Astrocyte (in vitro differentiated cells and primary cell): ENCODE measurements at regions not wholly inside any gene's neighbourhood (a gene's known extent, or its start where the extent isn't known, plus 50 kb on each side); places are given as distances from the start of the nearest gene placed in this dataset.

Source experiments
- DNase-seq: peaks from one replicate; pipeline ENCODE4 v3.0.0-alpha.2; 2010; ENCODE audit warnings: low read depth
- FAIRE-seq: peaks from 2 replicates; lab custom pipeline; 2011; peaks lifted over from hg19 to GRCh38; lab: Jason Lieb, UNC
- H2AFZ ChIP-seq: 2 replicates; pipeline ENCODE4 v1.6.0; 2012; ENCODE audit warnings: low read depth, low read length, inconsistent platforms
- H3K27ac ChIP-seq: 2 replicates; pipeline ENCODE4 v1.5.1; 2011; ENCODE audit warnings: low read depth, low read length, inconsistent platforms
- H3K27me3 ChIP-seq: 2 replicates; pipeline ENCODE4 v1.6.0; 2011; ENCODE audit warnings: low read length, inconsistent platforms; ENCODE audit not compliant: insufficient read depth
- H3K36me3 ChIP-seq: 2 replicates; pipeline ENCODE4 v1.5.1; 2011; ENCODE audit warnings: low read length, inconsistent platforms; ENCODE audit not compliant: insufficient read depth
- H3K4me1 ChIP-seq: 2 replicates; pipeline ENCODE4 v1.5.1; 2011; ENCODE audit warnings: low read length, inconsistent platforms; ENCODE audit not compliant: insufficient read depth
- H3K4me2 ChIP-seq: 2 replicates; pipeline ENCODE4 v1.6.0; 2012; ENCODE audit warnings: low read length, inconsistent platforms
- H3K4me3 ChIP-seq: 2 replicates; pipeline ENCODE4 v1.5.1; 2011; ENCODE audit warnings: low read depth, mild to moderate bottlenecking, low read length, inconsistent platforms; ENCODE audit not compliant: insufficient read depth
- H3K79me2 ChIP-seq: 2 replicates; pipeline ENCODE4 v1.6.0; 2012; ENCODE audit warnings: mild to moderate bottlenecking, low read length, inconsistent platforms; ENCODE audit not compliant: insufficient read depth
- H3K9ac ChIP-seq: 2 replicates; pipeline ENCODE4 v1.6.0; 2012; ENCODE audit warnings: mild to moderate bottlenecking, low read length, inconsistent platforms
- H3K9me3 ChIP-seq: 2 replicates; pipeline ENCODE4 v1.5.1; 2012; ENCODE audit warnings: low read depth, mild to moderate bottlenecking, low read length, inconsistent platforms; ENCODE audit not compliant: insufficient read depth
- H4K20me1 ChIP-seq: 2 replicates; pipeline ENCODE4 v1.6.0; 2012; ENCODE audit warnings: low read length, inconsistent platforms; ENCODE audit not compliant: insufficient read depth
- H3K27ac Mint-ChIP-seq: one replicate; pipeline ENCODE4 v1.8.0; 2021; ENCODE audit warnings: mild to moderate bottlenecking, mixed read lengths; ENCODE audit not compliant: unreplicated experiment
- H3K27me3 Mint-ChIP-seq: one replicate; pipeline ENCODE4 v1.8.0; 2021; ENCODE audit warnings: low read depth, mixed read lengths; ENCODE audit not compliant: unreplicated experiment
- H3K36me3 Mint-ChIP-seq: one replicate; pipeline ENCODE4 v1.8.0; 2021; ENCODE audit warnings: low read depth, mixed read lengths; ENCODE audit not compliant: unreplicated experiment
- H3K4me1 Mint-ChIP-seq: one replicate; pipeline ENCODE4 v1.8.0; 2021; ENCODE audit warnings: low read depth, mixed read lengths; ENCODE audit not compliant: unreplicated experiment
- H3K4me3 Mint-ChIP-seq: one replicate; pipeline ENCODE4 v1.8.0; 2021; ENCODE audit warnings: mild to moderate bottlenecking, moderate library complexity, mixed read lengths; ENCODE audit not compliant: unreplicated experiment
- H3K9me3 Mint-ChIP-seq: one replicate; pipeline ENCODE4 v1.8.0; 2021; ENCODE audit warnings: mild to moderate bottlenecking, mixed read lengths; ENCODE audit not compliant: unreplicated experiment
- EZH2 ChIP-seq: IDR thresholded peaks from 2 replicates; pipeline ENCODE4 v1.6.1; 2012; ENCODE audit warnings: mild to moderate bottlenecking, low read length, inconsistent platforms; ENCODE audit not compliant: insufficient read depth
- TF ChIP-seq, protein P1 (sequence below): IDR thresholded peaks from 2 replicates; pipeline ENCODE4 v1.5.1; 2011; ENCODE audit warnings: low read depth, mild to moderate bottlenecking, inconsistent platforms, low read length, moderate library complexity; ENCODE audit not compliant: insufficient read depth

DNA sequence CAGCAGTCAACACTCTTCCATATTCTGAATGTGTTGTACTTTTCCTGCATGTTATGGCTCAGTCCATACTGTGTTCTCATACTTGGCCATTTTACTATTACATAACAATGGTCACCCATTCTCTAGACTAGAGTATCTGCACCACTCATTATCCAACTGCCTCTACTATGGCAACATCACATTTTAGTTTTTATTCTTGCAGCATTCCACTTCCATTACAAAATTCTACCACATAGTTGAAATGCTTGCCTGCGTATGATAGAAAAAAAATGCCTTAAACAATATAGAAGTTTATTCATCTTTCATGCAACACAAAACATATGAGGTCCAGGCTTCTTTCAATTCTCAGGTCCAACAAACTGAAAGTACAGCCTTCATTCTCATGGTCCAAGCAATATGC, 128.0 kb downstream of the TENT5A start:
- Histone ChIP-seq H2AFZ (no peak overlapping the region), H3K9ac (no peak overlapping the region), H3K79me2 (no peaks in the 10 kb centered on the region), H3K4me2 (no peak overlapping the region), H3K9me3 (no peaks in the 10 kb centered on the region), H4K20me1 (no peaks in the 10 kb centered on the region), H3K4me1 (no peaks in the 10 kb centered on the region), H3K4me3 (no peak overlapping the region), H3K27me3 (no peaks in the 10 kb centered on the region), H3K27ac (no peak overlapping the region), H3K36me3 (no peaks in the 10 kb centered on the region)
- DNase-seq: no peak
- H3K4me1 Mint-ChIP-seq: peaks cover 6% of the 10 kb centered on the region
- H3K27ac Mint-ChIP-seq: no peak overlapping the region
- no peak for FAIRE-seq
- H3K4me3 Mint-ChIP-seq: no peak overlapping the region
- no peaks in the 10 kb centered on the region for H3K9me3 Mint-ChIP-seq
- TF ChIP-seq, protein P1, sequence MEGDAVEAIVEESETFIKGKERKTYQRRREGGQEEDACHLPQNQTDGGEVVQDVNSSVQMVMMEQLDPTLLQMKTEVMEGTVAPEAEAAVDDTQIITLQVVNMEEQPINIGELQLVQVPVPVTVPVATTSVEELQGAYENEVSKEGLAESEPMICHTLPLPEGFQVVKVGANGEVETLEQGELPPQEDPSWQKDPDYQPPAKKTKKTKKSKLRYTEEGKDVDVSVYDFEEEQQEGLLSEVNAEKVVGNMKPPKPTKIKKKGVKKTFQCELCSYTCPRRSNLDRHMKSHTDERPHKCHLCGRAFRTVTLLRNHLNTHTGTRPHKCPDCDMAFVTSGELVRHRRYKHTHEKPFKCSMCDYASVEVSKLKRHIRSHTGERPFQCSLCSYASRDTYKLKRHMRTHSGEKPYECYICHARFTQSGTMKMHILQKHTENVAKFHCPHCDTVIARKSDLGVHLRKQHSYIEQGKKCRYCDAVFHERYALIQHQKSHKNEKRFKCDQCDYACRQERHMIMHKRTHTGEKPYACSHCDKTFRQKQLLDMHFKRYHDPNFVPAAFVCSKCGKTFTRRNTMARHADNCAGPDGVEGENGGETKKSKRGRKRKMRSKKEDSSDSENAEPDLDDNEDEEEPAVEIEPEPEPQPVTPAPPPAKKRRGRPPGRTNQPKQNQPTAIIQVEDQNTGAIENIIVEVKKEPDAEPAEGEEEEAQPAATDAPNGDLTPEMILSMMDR: no peak
- TF ChIP-seq EZH2: no peak
- H3K36me3 Mint-ChIP-seq: peaks cover 2% of the 10 kb centered on the region
- H3K27me3 Mint-ChIP-seq: no peaks in the 10 kb centered on the region

DNA sequence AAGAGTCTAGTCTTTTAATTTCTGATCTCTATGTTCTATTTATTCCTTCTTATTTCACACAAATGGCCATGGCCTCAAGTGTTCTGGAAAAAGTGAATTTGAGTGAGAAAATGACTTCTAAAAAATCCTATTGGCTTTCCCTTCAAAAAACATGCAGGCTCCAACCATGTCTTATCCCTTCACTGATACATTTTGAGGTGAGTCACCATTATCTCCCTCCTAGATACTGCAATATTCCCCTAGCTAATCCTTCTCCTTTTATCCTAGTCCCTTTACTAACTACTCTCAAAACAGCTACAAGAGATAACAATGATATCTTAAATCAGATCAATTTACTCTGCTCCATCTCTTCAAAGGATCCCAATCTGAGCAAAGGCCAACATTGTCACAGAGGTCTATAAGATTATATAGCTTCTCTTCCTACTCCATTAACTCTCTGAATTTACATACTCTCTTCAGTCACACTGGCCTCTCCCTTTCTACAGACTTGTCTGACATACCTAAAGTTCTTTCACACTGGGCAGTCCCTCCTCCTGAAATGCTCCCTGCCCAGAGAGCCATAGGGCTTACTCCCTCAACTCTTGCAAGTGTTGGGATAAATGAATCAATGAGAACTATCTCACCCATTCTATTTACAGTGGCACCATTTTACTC, 129.2 kb downstream of the TENT5A start:
- Histone ChIP-seq H3K9me3 (no peaks in the 10 kb centered on the region), H3K36me3 (no peaks in the 10 kb centered on the region), H3K27me3 (no peaks in the 10 kb centered on the region), H3K79me2 (no peaks in the 10 kb centered on the region), H3K4me3 (no peak overlapping the region), H3K4me2 (no peak overlapping the region), H3K9ac (no peak overlapping the region), H4K20me1 (no peaks in the 10 kb centered on the region), H2AFZ (no peak overlapping the region), H3K4me1 (no peaks in the 10 kb centered on the region), H3K27ac (no peak overlapping the region)
- TF ChIP-seq, protein P1: no peak
- TF ChIP-seq EZH2: no peak
- H3K4me3 Mint-ChIP-seq: no peak overlapping the region
- H3K4me1 Mint-ChIP-seq: peaks cover 6% of the 10 kb centered on the region
- peaks cover 2% of the 10 kb centered on the region for H3K36me3 Mint-ChIP-seq
- no peak overlapping the region for H3K27ac Mint-ChIP-seq
- no peaks in the 10 kb centered on the region for H3K9me3 Mint-ChIP-seq
- FAIRE-seq: no peak
- no peaks in the 10 kb centered on the region for H3K27me3 Mint-ChIP-seq
- DNase-seq: peak; percentile 12

DNA sequence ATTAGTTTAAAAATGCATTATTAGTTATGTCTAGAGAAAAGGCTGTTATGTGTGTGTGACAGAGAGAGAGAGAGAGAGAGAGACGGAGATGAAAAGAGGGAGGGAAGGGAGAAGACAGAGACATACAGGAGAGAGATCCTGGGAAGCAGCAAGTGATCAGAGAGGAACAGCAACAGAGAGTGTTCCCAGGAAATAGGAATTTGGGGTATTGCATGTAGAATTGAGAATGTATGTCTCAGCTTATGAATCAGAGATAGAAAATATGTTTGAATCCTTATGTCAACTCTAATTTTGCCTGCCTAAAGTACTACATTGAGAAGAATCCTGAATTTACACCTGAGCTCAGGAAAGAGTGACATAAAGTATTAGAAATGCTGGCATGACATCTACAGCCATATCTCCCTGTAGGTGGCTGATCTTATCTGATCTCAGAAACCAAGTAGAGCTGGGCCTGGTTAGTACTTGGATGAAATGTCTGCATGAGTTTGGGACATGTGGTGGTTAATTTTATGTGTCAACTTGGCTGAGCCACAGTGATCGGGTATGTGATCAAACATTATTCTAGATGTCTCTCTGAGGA, 130.6 kb downstream of the TENT5A start:
- H3K27ac ChIP-seq: no peak overlapping the region
- no peaks in the 10 kb centered on the region for H4K20me1 ChIP-seq
- Mint-ChIP-seq H3K4me3 (no peak overlapping the region), H3K27me3 (no peaks in the 10 kb centered on the region), H3K27ac (no peak overlapping the region), H3K4me1 (peaks cover 6% of the 10 kb centered on the region), H3K36me3 (peaks cover 2% of the 10 kb centered on the region), H3K9me3 (no peaks in the 10 kb centered on the region)
- H3K36me3 ChIP-seq: no peaks in the 10 kb centered on the region
- H3K27me3 ChIP-seq: no peaks in the 10 kb centered on the region
- FAIRE-seq (peak; percentile 9), DNase-seq (no peak)
- no peaks in the 10 kb centered on the region for H3K4me1 ChIP-seq
- no peak overlapping the region for H3K9ac ChIP-seq
- H3K9me3 ChIP-seq: no peaks in the 10 kb centered on the region
- no peaks in the 10 kb centered on the region for H3K79me2 ChIP-seq
- TF ChIP-seq EZH2: no peak
- TF ChIP-seq, protein P1: no peak
- H2AFZ ChIP-seq: no peak overlapping the region
- H3K4me2 ChIP-seq: no peak overlapping the region
- H3K4me3 ChIP-seq: no peak overlapping the region
